Stimulated activated CD4-positive, alpha-beta T cell treated with anti-CD3 and anti-CD28 coated beads, Interleukin-2, amount 100 ng/mL, for 48 hours (primary cell): ENCODE measurements at regions not wholly inside any gene's neighbourhood (a gene's known extent, or its start where the extent isn't known, plus 50 kb on each side); places are given as distances from the start of the nearest gene placed in this dataset.

Experiments used
- DNase-seq, 2 donors: peaks; one replicate each; pipeline ENCODE4 v3.0.0-alpha.2; 2020

GRCh38 chr11:129265125-129265788 is 73.1 kb upstream of the ARHGAP32 start:
- DNase-seq, result no peak

GRCh38 chr11:129264114-129264513 is 72.0 kb upstream of the ARHGAP32 start:
- DNase-seq, result no peak

- no peak for DNase-seq
Observed at GRCh38 chr11:129260750-129261149, 68.6 kb upstream of the ARHGAP32 start.

- no peak for DNase-seq
Observed at GRCh38 chr11:129259931-129260348, 67.8 kb upstream of the ARHGAP32 start.

GRCh38 chr11:129258205-129258604 is 66.1 kb upstream of the ARHGAP32 start:
- DNase-seq, result no peak

- DNase-seq, result no peak
Observed at GRCh38 chr11:129257512-129257911, 65.4 kb upstream of the ARHGAP32 start.

- DNase-seq, result no peak
Observed at GRCh38 chr11:129252621-129253020, 60.5 kb upstream of the ARHGAP32 start.

- DNase-seq, result no peak
Observed at GRCh38 chr11:129251067-129251466, 58.9 kb upstream of the ARHGAP32 start.

- no peak for DNase-seq
Observed at GRCh38 chr11:129249923-129250322, 57.8 kb upstream of the ARHGAP32 start.

- DNase-seq, result no peak
Observed at GRCh38 chr11:129249351-129249750, 57.2 kb upstream of the ARHGAP32 start.

- no peak for DNase-seq
Observed at GRCh38 chr11:129248618-129249017, 56.5 kb upstream of the ARHGAP32 start.

- DNase-seq, result no peak
Observed at GRCh38 chr11:129247135-129247534, 55.0 kb upstream of the ARHGAP32 start.

- no peak for DNase-seq
Observed at GRCh38 chr11:129242855-129243254, 50.7 kb upstream of the ARHGAP32 start.
